HepG2 (cell line): ENCODE measurements at regions not wholly inside any gene's neighbourhood (a gene's known extent, or its start where the extent isn't known, plus 50 kb on each side); places are given as distances from the start of the nearest gene placed in this dataset.

Experiments
- ATAC-seq: fragments of 200-7000 bp; cut with Tn5 transposase; 3 replicates; pipeline ENCODE4 v1.9.1; 2020; ENCODE audit warnings: mild to moderate bottlenecking, moderate library complexity
- BruUV-seq: library from RNA; stranded (reverse); fragments of 400-500 nt; replicated peaks from 2 replicates; lab custom pipeline; 2021; lab: Mats Ljungman, UMichigan
- CTCF ChIA-PET: fragments of 300-600 bp; formaldehyde crosslinking; extraction: SDS; loops from one replicate; lab custom pipeline; 2021; ENCODE audit warnings: low total read pairs, inconsistent platforms, low intra/inter-chr PET ratio; lab: Yijun Ruan, JAX
- POLR2A ChIA-PET: fragments of 350-600 bp; sonication (Branson Sonifier 250); formaldehyde crosslinking; loops from one replicate; lab custom pipeline; 2020; ENCODE audit warnings: antibody characterized with exemption, inconsistent platforms; lab: Yijun Ruan, JAX
- DNase-seq: peaks from one replicate; pipeline ENCODE4 v3.0.0-alpha.2; 2015; ENCODE audit warnings: low spot score
- FAIRE-seq: peaks from 3 replicates; lab custom pipeline; 2011; peaks lifted over from hg19 to GRCh38; lab: Jason Lieb, UNC
- H2AFZ ChIP-seq: one replicate; pipeline ENCODE4 v1.6.1; 2011; ENCODE audit warnings: low read length, inconsistent platforms
- H3K27ac ChIP-seq: fragments of 300-600 bp; 3 replicates; pipeline ENCODE4 v1.8.0; 2011; ENCODE audit warnings: mixed run types, mild to moderate bottlenecking, mixed read lengths, low read length, inconsistent platforms; ENCODE audit not compliant: insufficient read depth; ENCODE audit errors: extremely low read length
- H3K27me3 ChIP-seq, 2 experiments: fragments of 200-600 bp in 1 of 2; 2 replicates in 1 of 2; 3 replicates in 1 of 2; pipeline versions ENCODE4 v1.6.0 to v1.8.0; 2011; ENCODE audit warnings: low read length in 2 of 2, mild to moderate bottlenecking in 2 of 2, moderate library complexity in 2 of 2, inconsistent platforms in 1 of 2; ENCODE audit not compliant: insufficient read depth in 2 of 2, control insufficient read depth in 1 of 2
- H3K36me3 ChIP-seq, 2 experiments: fragments of 200-600 bp in 1 of 2; replicated peaks in 1 of 2; 2 replicates in 1 of 2; 3 replicates in 1 of 2; pipeline versions ENCODE4 v1.5.1 to v1.8.0; 2011; ENCODE audit warnings: low read length in 2 of 2, inconsistent platforms in 1 of 2; ENCODE audit not compliant: insufficient read depth in 2 of 2, control insufficient read depth in 1 of 2
- H3K4me1 ChIP-seq: 2 replicates; pipeline ENCODE4 v1.5.1; 2012; ENCODE audit warnings: low read length, inconsistent platforms; ENCODE audit not compliant: insufficient read depth
- H3K4me2 ChIP-seq: 2 replicates; pipeline ENCODE4 v1.6.0; 2011; ENCODE audit warnings: low read depth, low read length, inconsistent platforms
- H3K4me3 ChIP-seq, 3 experiments: fragments of 200-600 bp in 1 of 3; sonication (generic), shearing (Covaris generic) in 1 of 3; replicated peaks in 1 of 3; 2 replicates each; pipeline ENCODE4 v1.5.1; 2011 to 2016; ENCODE audit warnings: low read length in 3 of 3, inconsistent platforms in 2 of 3, low read depth in 2 of 3, mild to moderate bottlenecking in 2 of 3, control low read depth in 1 of 3, mixed read lengths in 1 of 3; ENCODE audit not compliant: insufficient read depth in 1 of 3
- H3K79me2 ChIP-seq: one replicate; pipeline ENCODE4 v1.6.1; 2011; ENCODE audit warnings: low read length, inconsistent platforms; ENCODE audit not compliant: insufficient read depth
- H3K9ac ChIP-seq: 2 replicates; pipeline ENCODE4 v1.6.0; 2011; ENCODE audit warnings: mild to moderate bottlenecking, low read depth, low read length, inconsistent platforms; ENCODE audit not compliant: insufficient read depth
- H3K9me3 ChIP-seq: 2 replicates; pipeline ENCODE4 v1.5.1; 2012; ENCODE audit warnings: mild to moderate bottlenecking, low read length
- H4K20me1 ChIP-seq: 2 replicates; pipeline ENCODE4 v1.6.0; 2011; ENCODE audit warnings: inconsistent platforms, mild to moderate bottlenecking, low read length, moderate library complexity; ENCODE audit not compliant: insufficient read depth
- ARID3A ChIP-seq: IDR thresholded peaks from 2 replicates; pipeline ENCODE4 v1.6.1; 2012; ENCODE audit warnings: low read depth, low read length, improper control_type of control experiment
- HNRNPH1 ChIP-seq: fragments of 200-400 bp; formaldehyde crosslinking; optimal IDR thresholded peaks from 2 replicates; pipeline ENCODE3; 2017; ENCODE audit warnings: mild to moderate bottlenecking, low read depth, low read length
- JUND ChIP-seq: sonication (generic); formaldehyde crosslinking; IDR thresholded peaks from 2 replicates; pipeline ENCODE4 v1.8.0; 2022; ENCODE audit warnings: mild to moderate bottlenecking, missing genetic modification reagents
- PHF5A ChIP-seq: IDR thresholded peaks from one replicate; pipeline ENCODE4 v1.6.1; 2018; ENCODE audit warnings: low read depth, missing genetic modification reagents; ENCODE audit not compliant: unreplicated experiment
- PRPF4 ChIP-seq: fragments of 200-400 bp; formaldehyde crosslinking; IDR thresholded peaks from 2 replicates; pipeline ENCODE4 v1.6.1; 2016; ENCODE audit warnings: low read length, low read depth; ENCODE audit not compliant: poor library complexity, severe bottlenecking
- REXO4 ChIP-seq: sonication (generic); formaldehyde crosslinking; IDR thresholded peaks from 2 replicates; pipeline ENCODE4 v1.8.0; 2022; ENCODE audit warnings: missing genetic modification reagents, mild to moderate bottlenecking, borderline replicate concordance
- ZNF235 ChIP-seq: sonication (generic); formaldehyde crosslinking; IDR thresholded peaks from 2 replicates; pipeline ENCODE4 v1.8.1; 2023; ENCODE audit warnings: mild to moderate bottlenecking, missing genetic modification reagents, borderline replicate concordance
- ZNF501 ChIP-seq: sonication (generic); formaldehyde crosslinking; IDR thresholded peaks from 2 replicates; pipeline ENCODE4 v1.5.1; 2020; ENCODE audit warnings: mild to moderate bottlenecking, moderate library complexity, missing genetic modification reagents
- ZNF512B ChIP-seq: sonication (generic); formaldehyde crosslinking; IDR thresholded peaks from 2 replicates; pipeline ENCODE4 v1.5.1; 2020; ENCODE audit warnings: missing genetic modification reagents, mild to moderate bottlenecking, borderline replicate concordance
- ZNF713 ChIP-seq: sonication (generic); formaldehyde crosslinking; IDR thresholded peaks from 2 replicates; pipeline ENCODE4 v1.4.0; 2020; ENCODE audit warnings: mild to moderate bottlenecking, missing genetic modification reagents
- ZNF784 ChIP-seq: sonication (generic); formaldehyde crosslinking; IDR thresholded peaks from 2 replicates; pipeline ENCODE4 v1.5.1; 2020; ENCODE audit warnings: missing genetic modification reagents, mild to moderate bottlenecking, borderline replicate concordance
- ZSCAN25 ChIP-seq: sonication (generic); formaldehyde crosslinking; IDR thresholded peaks from 2 replicates; pipeline ENCODE4 v1.8.0; 2022; ENCODE audit warnings: mild to moderate bottlenecking, missing genetic modification reagents
- WGBS: methylation state at CpG from one replicate; pipeline ENCODE4 v1.1.6; 2017; ENCODE audit warnings: low lambda C conversion rate; 5-methylcytosine and 5-hydroxymethylcytosine counted together
- in situ Hi-C: cut with HindIII; loops from 2 replicates; pipeline ENCODE4 v1.10.0; 2017; ENCODE audit warnings: low pct_unique_long_range_greater_than_20kb; ENCODE audit not compliant: extremely low pct_ligation_motif_present
- intact Hi-C: fragments of 100-400 bp; cut with micrococcal nuclease; formaldehyde crosslinking; loops from one replicate; pipeline ENCODE4 v1.10.0; 2022; ENCODE audit not compliant: unreplicated experiment
- TF ChIP-seq, protein P1 (sequence below): IDR thresholded peaks from 2 replicates; pipeline ENCODE4 v1.4.0; 2020; ENCODE audit warnings: mild to moderate bottlenecking, missing genetic modification reagents
- TF ChIP-seq, protein P2 (sequence below): sonication (generic); formaldehyde crosslinking; IDR thresholded peaks from 2 replicates; pipeline ENCODE4 v1.4.0; 2020; ENCODE audit warnings: missing genetic modification reagents, mild to moderate bottlenecking, borderline replicate concordance

- WGBS = 14% methylated on average over 4 of the region's 6 CpGs
- intact Hi-C loops = no loop called here
- ATAC-seq = no peak
- Histone ChIP-seq H4K20me1 (no peaks in the 10 kb centered on the region; the same call in 1 of the 2 replicates), H3K27me3 (peaks cover 0 to 30% of the 10 kb centered on the region in 2 experiments; a peak in 4 of 5 replicates), H3K4me3 (no peak overlapping the region), H3K36me3 (no peaks in the 10 kb centered on the region), H3K9ac (no peak overlapping the region), H3K4me1 (peaks cover 10% of the 10 kb centered on the region), H3K27ac (no peak overlapping the region), H3K4me2 (no peak overlapping the region), H2AFZ (no peak overlapping the region), H3K9me3 (no peaks in the 10 kb centered on the region), H3K79me2 (no peaks in the 10 kb centered on the region)
- BruUV-seq = no TSS peak
- no peak for DNase-seq
- in situ Hi-C loops = loop anchor here (25.0 kb wide), 1 partner anchor 563 kb away; the partner anchor contains the start of gene ATP6V0E1
- CTCF ChIA-PET = no interaction called here
- FAIRE-seq = no peak
- POLR2A ChIA-PET = no interaction called here
- no peak for TF ChIP-seq JUND (CRISPR knock-in tag)
- TF ChIP-seq PRPF4 = no peak
- no peak for TF ChIP-seq HNRNPH1
- no peak for TF ChIP-seq ZNF501 (CRISPR knock-in tag)
- TF ChIP-seq, protein P1, sequence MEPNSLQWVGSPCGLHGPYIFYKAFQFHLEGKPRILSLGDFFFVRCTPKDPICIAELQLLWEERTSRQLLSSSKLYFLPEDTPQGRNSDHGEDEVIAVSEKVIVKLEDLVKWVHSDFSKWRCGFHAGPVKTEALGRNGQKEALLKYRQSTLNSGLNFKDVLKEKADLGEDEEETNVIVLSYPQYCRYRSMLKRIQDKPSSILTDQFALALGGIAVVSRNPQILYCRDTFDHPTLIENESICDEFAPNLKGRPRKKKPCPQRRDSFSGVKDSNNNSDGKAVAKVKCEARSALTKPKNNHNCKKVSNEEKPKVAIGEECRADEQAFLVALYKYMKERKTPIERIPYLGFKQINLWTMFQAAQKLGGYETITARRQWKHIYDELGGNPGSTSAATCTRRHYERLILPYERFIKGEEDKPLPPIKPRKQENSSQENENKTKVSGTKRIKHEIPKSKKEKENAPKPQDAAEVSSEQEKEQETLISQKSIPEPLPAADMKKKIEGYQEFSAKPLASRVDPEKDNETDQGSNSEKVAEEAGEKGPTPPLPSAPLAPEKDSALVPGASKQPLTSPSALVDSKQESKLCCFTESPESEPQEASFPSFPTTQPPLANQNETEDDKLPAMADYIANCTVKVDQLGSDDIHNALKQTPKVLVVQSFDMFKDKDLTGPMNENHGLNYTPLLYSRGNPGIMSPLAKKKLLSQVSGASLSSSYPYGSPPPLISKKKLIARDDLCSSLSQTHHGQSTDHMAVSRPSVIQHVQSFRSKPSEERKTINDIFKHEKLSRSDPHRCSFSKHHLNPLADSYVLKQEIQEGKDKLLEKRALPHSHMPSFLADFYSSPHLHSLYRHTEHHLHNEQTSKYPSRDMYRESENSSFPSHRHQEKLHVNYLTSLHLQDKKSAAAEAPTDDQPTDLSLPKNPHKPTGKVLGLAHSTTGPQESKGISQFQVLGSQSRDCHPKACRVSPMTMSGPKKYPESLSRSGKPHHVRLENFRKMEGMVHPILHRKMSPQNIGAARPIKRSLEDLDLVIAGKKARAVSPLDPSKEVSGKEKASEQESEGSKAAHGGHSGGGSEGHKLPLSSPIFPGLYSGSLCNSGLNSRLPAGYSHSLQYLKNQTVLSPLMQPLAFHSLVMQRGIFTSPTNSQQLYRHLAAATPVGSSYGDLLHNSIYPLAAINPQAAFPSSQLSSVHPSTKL = no peak
- TF ChIP-seq, protein P2, sequence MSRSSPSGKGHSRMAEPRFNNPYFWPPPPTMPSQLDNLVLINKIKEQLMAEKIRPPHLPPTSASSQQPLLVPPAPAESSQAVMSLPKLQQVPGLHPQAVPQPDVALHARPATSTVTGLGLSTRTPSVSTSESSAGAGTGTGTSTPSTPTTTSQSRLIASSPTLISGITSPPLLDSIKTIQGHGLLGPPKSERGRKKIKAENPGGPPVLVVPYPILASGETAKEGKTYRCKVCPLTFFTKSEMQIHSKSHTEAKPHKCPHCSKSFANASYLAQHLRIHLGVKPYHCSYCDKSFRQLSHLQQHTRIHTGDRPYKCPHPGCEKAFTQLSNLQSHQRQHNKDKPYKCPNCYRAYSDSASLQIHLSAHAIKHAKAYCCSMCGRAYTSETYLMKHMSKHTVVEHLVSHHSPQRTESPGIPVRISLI = no peak
- TF ChIP-seq PHF5A (CRISPR knock-in tag) = no peak
- TF ChIP-seq ZNF512B (CRISPR knock-in tag) = no peak
- TF ChIP-seq ZNF713 (CRISPR knock-in tag) = no peak
- no peak for TF ChIP-seq REXO4 (CRISPR knock-in tag)
- TF ChIP-seq ZNF235 = no peak
- TF ChIP-seq ZSCAN25 (CRISPR knock-in tag) = no peak
- TF ChIP-seq ARID3A = no peak
- TF ChIP-seq ZNF784 (CRISPR knock-in tag) = no peak
Measured at GRCh38 chr5:173550641-173551040, 65.8 kb downstream of the BOD1 start.
